ENCODE measurements at regions not wholly inside any gene's neighbourhood (a gene's known extent, or its start where the extent isn't known, plus 50 kb on each side); places are given as distances from the start of the nearest gene placed in this dataset.
A peak's percentile ranks its signal among the peaks of the same experiment; 100 is the strongest.

GRCh38 chr2:172246649-172247048 lies 143.9 kb upstream of the DLX2 start:
- Histone ChIP-seq H3K79me2 (ENCODE audit: control insufficient read depth, insufficient read depth, low read length) (no peaks in the 10 kb centered on the region), H4K20me1 (ENCODE audit: control insufficient read depth, extremely low read depth, insufficient read depth, low read length) (no peaks in the 10 kb centered on the region), H3K9ac (ENCODE audit: insufficient read depth, low read length) (no peak overlapping the region), H3K4me1 (ENCODE audit: control insufficient read depth, extremely low read depth, insufficient read depth, low read length) (peaks cover 26% of the 10 kb centered on the region), H3K4me3 (replicated peaks in 1 of 4; ENCODE audit: control extremely low read depth in 1 of 4, insufficient read depth in 1 of 4, low read depth in 3 of 4, low read length in 4 of 4) (no peak overlapping the region), H3K4me2 (ENCODE audit: extremely low read depth, insufficient read depth, low read length) (no peak overlapping the region), H3K27ac (ENCODE audit: insufficient read depth, low read length) (no peak overlapping the region), H3K9me3 (ENCODE audit: control insufficient read depth, insufficient read depth, low read depth, low read length) (no peaks in the 10 kb centered on the region), H2AFZ (ENCODE audit: low read length) (peak overlapping the region; percentile 21), H3K27me3 (ENCODE audit: control insufficient read depth, insufficient read depth, low read length) (no peaks in the 10 kb centered on the region), H3K36me3 (ENCODE audit: control insufficient read depth, insufficient read depth, low read length) (no peaks in the 10 kb centered on the region)
- DNase-seq (ENCODE audit: low read depth in 2 of 2): peak; percentile 45 to 53
- TF ChIP-seq EZH2 (IDR thresholded peaks at IDR 0.05; ENCODE audit: low read length, missing control alignments) (no peak), CTCF (conservative IDR thresholded peaks at IDR 0.05 in 1 of 2, IDR thresholded peaks at IDR 0.05 in 1 of 2; ENCODE audit: low read depth in 1 of 2, low read length in 2 of 2) (no peak)

GRCh38 chr2:172247203-172247602 lies 144.5 kb upstream of the DLX2 start:
- no peaks in the 10 kb centered on the region for H3K36me3 ChIP-seq (ENCODE audit: control insufficient read depth, insufficient read depth, low read length)
- H3K4me2 ChIP-seq (ENCODE audit: extremely low read depth, insufficient read depth, low read length): no peak overlapping the region
- H3K27me3 ChIP-seq (ENCODE audit: control insufficient read depth, insufficient read depth, low read length): no peaks in the 10 kb centered on the region
- H4K20me1 ChIP-seq (ENCODE audit: control insufficient read depth, extremely low read depth, insufficient read depth, low read length): no peaks in the 10 kb centered on the region
- no peaks in the 10 kb centered on the region for H3K79me2 ChIP-seq (ENCODE audit: control insufficient read depth, insufficient read depth, low read length)
- H2AFZ ChIP-seq (ENCODE audit: low read length): no peak overlapping the region
- no peak for DNase-seq (ENCODE audit: low read depth in 2 of 2)
- no peaks in the 10 kb centered on the region for H3K9me3 ChIP-seq (ENCODE audit: control insufficient read depth, insufficient read depth, low read depth, low read length)
- H3K4me1 ChIP-seq (ENCODE audit: control insufficient read depth, extremely low read depth, insufficient read depth, low read length): peaks cover 30% of the 10 kb centered on the region
- TF ChIP-seq EZH2 (IDR thresholded peaks at IDR 0.05; ENCODE audit: low read length, missing control alignments): no peak
- H3K27ac ChIP-seq (ENCODE audit: insufficient read depth, low read length): no peak overlapping the region
- no peak overlapping the region for H3K4me3 ChIP-seq (replicated peaks in 1 of 4; ENCODE audit: control extremely low read depth in 1 of 4, insufficient read depth in 1 of 4, low read depth in 3 of 4, low read length in 4 of 4)
- no peak overlapping the region for H3K9ac ChIP-seq (ENCODE audit: insufficient read depth, low read length)

GRCh38 chr2:172248381-172248780 lies 145.7 kb upstream of the DLX2 start:
- Histone ChIP-seq H3K9me3 (ENCODE audit: control insufficient read depth, insufficient read depth, low read depth, low read length) (no peaks in the 10 kb centered on the region), H3K4me1 (ENCODE audit: control insufficient read depth, extremely low read depth, insufficient read depth, low read length) (peaks cover 37% of the 10 kb centered on the region), H3K9ac (ENCODE audit: insufficient read depth, low read length) (no peak overlapping the region), H3K79me2 (ENCODE audit: control insufficient read depth, insufficient read depth, low read length) (no peaks in the 10 kb centered on the region), H3K4me2 (ENCODE audit: extremely low read depth, insufficient read depth, low read length) (no peak overlapping the region), H2AFZ (ENCODE audit: low read length) (no peak overlapping the region), H3K4me3 (replicated peaks in 1 of 4; ENCODE audit: control extremely low read depth in 1 of 4, insufficient read depth in 1 of 4, low read depth in 3 of 4, low read length in 4 of 4) (no peak overlapping the region), H3K36me3 (ENCODE audit: control insufficient read depth, insufficient read depth, low read length) (no peaks in the 10 kb centered on the region), H3K27me3 (ENCODE audit: control insufficient read depth, insufficient read depth, low read length) (no peaks in the 10 kb centered on the region), H4K20me1 (ENCODE audit: control insufficient read depth, extremely low read depth, insufficient read depth, low read length) (no peaks in the 10 kb centered on the region), H3K27ac (ENCODE audit: insufficient read depth, low read length) (no peak overlapping the region)
- no peak for TF ChIP-seq EZH2 (IDR thresholded peaks at IDR 0.05; ENCODE audit: low read length, missing control alignments)
- no peak for TF ChIP-seq CTCF (conservative IDR thresholded peaks at IDR 0.05 in 1 of 2, IDR thresholded peaks at IDR 0.05 in 1 of 2; ENCODE audit: low read depth in 1 of 2, low read length in 2 of 2)
- DNase-seq (ENCODE audit: low read depth in 2 of 2): no peak
